RWPE1 (cell line): ENCODE measurements at regions not wholly inside any gene's neighbourhood (a gene's known extent, or its start where the extent isn't known, plus 50 kb on each side); places are given as distances from the start of the nearest gene placed in this dataset.

Experiments
- CTCF ChIA-PET: fragments of 350-600 bp; sonication (Branson Sonifier 250); formaldehyde crosslinking; extraction: SDS; loops from one replicate; lab custom pipeline; 2021; lab: Yijun Ruan, JAX
- POLR2A ChIA-PET: fragments of 400-600 bp; formaldehyde crosslinking; extraction: SDS; loops from one replicate; lab custom pipeline; 2020; ENCODE audit warnings: antibody characterized with exemption; ENCODE audit not compliant: low non-redundant PET; lab: Yijun Ruan, JAX
- DNase-seq: peaks from one replicate; pipeline ENCODE4 v3.0.0; 2012; ENCODE audit warnings: low spot score
- H3K27ac ChIP-seq: fragments of 450-650 bp; 2 replicates; pipeline ENCODE4 v1.5.1; 2017
- CTCF ChIP-seq: fragments of 450-650 bp; conservative IDR thresholded peaks from 2 replicates; pipeline ENCODE4 v1.5.1; 2017; ENCODE audit warnings: low read depth, mild to moderate bottlenecking

- POLR2A ChIA-PET, result no interaction called here
- CTCF ChIA-PET, result no interaction called here
Measured at GRCh38 chr7:121582258-121582657, 186.2 kb upstream of the FAM3C start.

GRCh38 chr7:121579639-121580038 is 183.5 kb upstream of the FAM3C start:
- TF ChIP-seq CTCF, result no peak
- H3K27ac ChIP-seq, result no peak overlapping the region
- DNase-seq, result no peak
- ChIA-PET CTCF (no interaction called here), POLR2A (no interaction called here)

More at GRCh38 chr7:121582258-121582657, 186.2 kb upstream of the FAM3C start:
- H3K27ac ChIP-seq, result no peak overlapping the region
- no peak for TF ChIP-seq CTCF
- DNase-seq, result no peak

GRCh38 chr7:121578669-121579068 is 182.6 kb upstream of the FAM3C start:
- POLR2A ChIA-PET, result no interaction called here

GRCh38 chr7:121576148-121576917 is 180.2 kb upstream of the FAM3C start:
- CTCF ChIA-PET, result no interaction called here
- POLR2A ChIA-PET, result no interaction called here
- H3K27ac ChIP-seq, result no peak overlapping the region
- no peak for DNase-seq
- TF ChIP-seq CTCF, result no peak

More at GRCh38 chr7:121578669-121579068, 182.6 kb upstream of the FAM3C start:
- CTCF ChIA-PET, result interaction anchor here (0.6 kb wide), 1 partner anchor 361 kb away, joined by 3 read pairs; no protein-coding TSS in a partner anchor
- TF ChIP-seq CTCF, result no peak
- no peak for DNase-seq
- no peak overlapping the region for H3K27ac ChIP-seq

DNA sequence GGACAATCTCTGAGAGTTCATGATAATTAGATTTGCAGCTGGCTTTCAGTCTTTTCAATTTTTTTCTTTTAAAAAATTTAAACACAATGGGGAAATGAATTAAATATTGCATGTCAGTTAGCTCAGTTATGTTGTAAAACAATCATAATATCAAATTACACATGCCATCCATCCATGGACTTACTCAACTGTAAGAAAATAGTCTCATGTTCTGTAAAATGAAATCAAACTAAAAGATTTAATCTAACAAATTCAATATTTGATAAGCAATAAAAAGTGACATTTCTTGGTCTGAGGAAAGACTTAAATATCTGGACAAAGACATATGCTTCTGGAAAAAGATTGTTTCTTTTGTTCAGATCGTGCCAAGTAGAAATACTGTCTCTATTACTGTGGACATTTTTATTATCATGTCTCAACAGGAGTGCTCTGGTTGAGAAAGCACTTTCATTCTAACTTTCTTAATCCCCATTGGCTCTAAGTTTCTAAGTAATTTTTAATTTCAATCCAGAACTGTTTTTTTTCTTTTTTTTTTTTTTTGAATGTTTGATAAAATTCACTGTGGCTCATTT is 179.2 kb upstream of the FAM3C start:
- CTCF ChIA-PET, result interaction anchor here (0.9 kb wide), 1 partner anchor 19 kb away, joined by 3 read pairs; no protein-coding TSS in a partner anchor
- DNase-seq, result no peak
- POLR2A ChIA-PET, result no interaction called here
- no peak overlapping the region for H3K27ac ChIP-seq
- no peak for TF ChIP-seq CTCF

- ChIA-PET CTCF (no interaction called here), POLR2A (no interaction called here)
- TF ChIP-seq CTCF, result no peak
Measured at GRCh38 chr7:121574109-121574508, 178.0 kb upstream of the FAM3C start.

More at GRCh38 chr7:121574109-121574508, 178.0 kb upstream of the FAM3C start:
- DNase-seq, result no peak
- no peak overlapping the region for H3K27ac ChIP-seq
